COLO829 (cell line): ENCODE measurements at regions not wholly inside any gene's neighbourhood (a gene's known extent, or its start where the extent isn't known, plus 50 kb on each side); places are given as distances from the start of the nearest gene placed in this dataset.
"Not testable (repeated sequence)": the region's sequence is repeated elsewhere in the genome, so short reads cannot be mapped to it uniquely, and the experiment has no call there.

Source experiments
- DNase-seq: peaks from one replicate; pipeline ENCODE4 v3.0.0; 2012; ENCODE audit warnings: low spot score

GRCh38 chr1:163472651-163473248 lies 151.0 kb downstream of the NUF2 start:
- no peak for DNase-seq

- no peak for DNase-seq
These were observed 155.6 kb downstream of the NUF2 start for GRCh38 chr1:163477276-163477830.

- DNase-seq = not testable (repeated sequence)
These were observed 176.9 kb downstream of the NUF2 start for GRCh38 chr1:163498391-163499330.

GRCh38 chr1:163504331-163504978 lies 182.7 kb downstream of the NUF2 start:
- DNase-seq = no peak

- peak; percentile 46 for DNase-seq
These were observed 187.4 kb downstream of the NUF2 start for GRCh38 chr1:163509114-163509513.

- no peak for DNase-seq
These were observed 190.7 kb downstream of the NUF2 start for GRCh38 chr1:163512349-163512989.

- DNase-seq = no peak
These were observed 201.7 kb downstream of the NUF2 start for GRCh38 chr1:163523375-163524029.

GRCh38 chr1:163528710-163529348 lies 207.1 kb downstream of the NUF2 start:
- no peak for DNase-seq

- DNase-seq = no peak
These were observed 209.6 kb downstream of the NUF2 start for GRCh38 chr1:163531345-163531744.

GRCh38 chr1:163535401-163535800 lies 213.6 kb downstream of the NUF2 start:
- no peak for DNase-seq

- peak; percentile 39 for DNase-seq
These were observed 214.1 kb downstream of the NUF2 start for GRCh38 chr1:163535807-163536206.

GRCh38 chr1:163537809-163538208 lies 216.1 kb downstream of the NUF2 start:
- no peak for DNase-seq

GRCh38 chr1:163538667-163539066 lies 216.9 kb downstream of the NUF2 start:
- no peak for DNase-seq

GRCh38 chr1:163540727-163541126 lies 219.0 kb downstream of the NUF2 start:
- DNase-seq = no peak

GRCh38 chr1:163544441-163544840 lies 222.7 kb downstream of the NUF2 start:
- no peak for DNase-seq

- DNase-seq = no peak
These were observed 236.4 kb downstream of the NUF2 start for GRCh38 chr1:163558162-163558561.

GRCh38 chr1:163561580-163562295 lies 240.0 kb downstream of the NUF2 start:
- no peak for DNase-seq

GRCh38 chr1:163562355-163562754 lies 240.6 kb downstream of the NUF2 start:
- DNase-seq = no peak

- DNase-seq = no peak
These were observed 243.4 kb downstream of the NUF2 start for GRCh38 chr1:163565166-163565565.

- no peak for DNase-seq
These were observed 248.3 kb downstream of the NUF2 start for GRCh38 chr1:163570071-163570470.
